Suprapubic skin (tissue), 4 donors: ENCODE measurements at regions not wholly inside any gene's neighbourhood (a gene's known extent, or its start where the extent isn't known, plus 50 kb on each side); places are given as distances from the start of the nearest gene placed in this dataset.

ENCODE experiments used
- DNase-seq, 2 donors: peaks; one replicate each; pipeline ENCODE4 v3.0.0-alpha.2; 2019; ENCODE audit warnings: low spot score in 2 of 2
- H3K27ac ChIP-seq: fragments of 200-600 bp; sonication (generic); one replicate; pipeline ENCODE4 v1.5.1; 2019
- H3K27me3 ChIP-seq: fragments of 200-600 bp; sonication (generic); one replicate; pipeline ENCODE4 v1.5.1; 2019
- H3K36me3 ChIP-seq: fragments of 200-600 bp; sonication (generic); one replicate; pipeline ENCODE4 v1.5.1; 2019
- H3K4me1 ChIP-seq: fragments of 200-600 bp; sonication (generic); one replicate; pipeline ENCODE4 v1.5.1; 2019
- H3K4me3 ChIP-seq: fragments of 200-600 bp; sonication (generic); one replicate; pipeline ENCODE4 v1.5.1; 2019; ENCODE audit warnings: mild to moderate bottlenecking
- H3K9me3 ChIP-seq: fragments of 200-600 bp; sonication (generic); one replicate; pipeline ENCODE4 v1.5.1; 2019
- CTCF ChIP-seq, 2 donors: fragments of 200-600 bp in 1 of 2; fragments of 450-650 bp in 1 of 2; sonication (generic) in 1 of 2; IDR thresholded peaks; one replicate each; pipeline ENCODE4 v1.5.1; 2016 to 2019; ENCODE audit warnings: antibody characterized with exemption in 2 of 2, mild to moderate bottlenecking in 1 of 2, moderate library complexity in 1 of 2
- EP300 ChIP-seq: sonication (generic); formaldehyde crosslinking; IDR thresholded peaks from one replicate; pipeline ENCODE4 v1.6.1; 2017; ENCODE audit warnings: antibody characterized with exemption
- POLR2A ChIP-seq, 2 donors: fragments of 450-650 bp; IDR thresholded peaks; one replicate each; pipeline ENCODE4 v1.6.1; 2017; ENCODE audit warnings: antibody characterized with exemption in 2 of 2, mild to moderate bottlenecking in 2 of 2, moderate library complexity in 2 of 2
- POLR2AphosphoS5 ChIP-seq, 3 donors: sonication (generic); formaldehyde crosslinking; IDR thresholded peaks; one replicate each; pipeline ENCODE4 v1.6.1; 2017; ENCODE audit warnings: antibody characterized with exemption in 3 of 3
- WGBS: methylation state at CpG from one replicate; pipeline ENCODE4 v1.1.5; 2018; 5-methylcytosine and 5-hydroxymethylcytosine counted together

- no peaks in the 10 kb centered on the region for H3K36me3 ChIP-seq
- no peak overlapping the region for H3K27ac ChIP-seq
- H3K9me3 ChIP-seq: no peaks in the 10 kb centered on the region
- TF ChIP-seq CTCF (IDR thresholded peaks at IDR 0.05) (no peak), POLR2A (IDR thresholded peaks at IDR 0.05) (no peak), EP300 (no peak), POLR2AphosphoS5 (IDR thresholded peaks at IDR 0.05) (no peak)
- no peak for DNase-seq
- H3K4me3 ChIP-seq: no peak overlapping the region
- peaks cover 8% of the 10 kb centered on the region for H3K27me3 ChIP-seq
- 94% methylated on average over 4 of the region's 4 CpGs for WGBS
- peaks cover 21% of the 10 kb centered on the region for H3K4me1 ChIP-seq
Observed at GRCh38 chr3:127063916-127064315, 81.0 kb downstream of the PLXNA1 start.

DNA sequence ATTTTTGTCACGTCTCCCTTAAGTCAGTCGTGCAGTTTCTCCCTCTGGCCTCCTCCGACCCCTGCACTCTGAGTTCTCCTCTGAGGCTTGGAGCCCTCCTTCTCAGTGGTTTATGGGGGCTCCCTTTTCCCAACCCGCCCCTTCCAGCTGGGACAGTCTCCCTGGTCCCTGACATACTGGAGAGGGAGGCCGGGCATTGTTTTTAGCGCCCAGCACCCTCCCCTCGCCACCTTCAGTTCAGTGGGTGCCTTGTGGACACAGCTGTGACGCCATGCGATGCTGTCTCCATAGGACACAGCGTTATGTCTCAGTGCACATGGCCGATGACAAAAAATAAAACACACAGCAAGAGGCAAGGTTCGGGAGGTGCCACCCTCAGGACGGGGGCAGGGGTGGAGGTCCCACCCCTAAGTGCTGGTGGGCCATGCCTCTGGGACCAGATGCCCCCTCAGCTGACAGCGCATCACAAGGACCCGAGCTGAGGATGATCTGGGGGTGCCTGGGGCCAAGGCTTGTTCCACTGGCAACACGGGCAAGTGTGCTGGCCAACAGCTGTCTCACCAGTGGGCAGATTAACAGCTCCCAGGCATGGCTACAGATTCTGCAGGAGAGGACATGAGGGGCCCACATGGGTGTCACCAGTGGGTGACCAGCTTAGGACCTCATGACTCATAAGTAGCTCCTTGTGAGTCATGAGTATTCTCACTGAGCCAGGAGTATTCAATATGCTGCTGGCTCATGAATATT lies 81.6 kb downstream of the PLXNA1 start:
- TF ChIP-seq CTCF (IDR thresholded peaks at IDR 0.05) (no peak), EP300 (no peak), POLR2A (IDR thresholded peaks at IDR 0.05) (no peak), POLR2AphosphoS5 (IDR thresholded peaks at IDR 0.05) (no peak)
- Histone ChIP-seq H3K36me3 (no peaks in the 10 kb centered on the region), H3K9me3 (no peaks in the 10 kb centered on the region), H3K4me1 (peaks cover 21% of the 10 kb centered on the region), H3K27me3 (peaks cover 8% of the 10 kb centered on the region), H3K4me3 (no peak overlapping the region), H3K27ac (no peak overlapping the region)
- DNase-seq: no peak
- WGBS: 88% methylated on average over 16 of the region's 16 CpGs

DNA sequence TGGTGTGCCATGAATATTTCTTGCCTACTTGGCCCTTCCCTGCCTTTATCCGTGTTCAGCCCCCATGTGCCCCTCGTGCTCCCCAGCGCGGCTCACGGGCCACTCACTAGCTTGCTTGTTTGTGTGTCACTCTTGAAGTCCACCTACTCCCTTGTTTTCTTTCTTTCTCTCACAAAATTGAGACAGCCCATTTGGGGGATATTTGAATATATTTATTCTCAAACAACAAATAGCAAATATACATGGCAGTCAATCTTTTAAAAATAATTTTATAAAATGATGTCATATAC lies 82.2 kb downstream of the PLXNA1 start:
- no peak for DNase-seq
- Histone ChIP-seq H3K9me3 (no peaks in the 10 kb centered on the region), H3K27me3 (peaks cover 8% of the 10 kb centered on the region), H3K4me1 (peaks cover 26% of the 10 kb centered on the region), H3K36me3 (no peaks in the 10 kb centered on the region), H3K4me3 (no peak overlapping the region), H3K27ac (peak overlapping the region; percentile 62)
- 66% methylated on average over 5 of the region's 5 CpGs for WGBS
- no peak for TF ChIP-seq POLR2AphosphoS5 (IDR thresholded peaks at IDR 0.05)
- no peak for TF ChIP-seq POLR2A (IDR thresholded peaks at IDR 0.05)
- TF ChIP-seq CTCF (IDR thresholded peaks at IDR 0.05): no peak
- no peak for TF ChIP-seq EP300

GRCh38 chr3:127065561-127066290 lies 82.8 kb downstream of the PLXNA1 start:
- peaks cover 33% of the 10 kb centered on the region for H3K4me1 ChIP-seq
- peaks cover 8% of the 10 kb centered on the region for H3K27me3 ChIP-seq
- 42% methylated on average over 11 of the region's 17 CpGs for WGBS
- TF ChIP-seq POLR2AphosphoS5 (IDR thresholded peaks at IDR 0.05) (peak in 2 of 3 donors; percentile 13 to 71), EP300 (no peak)
- DNase-seq: no peak
- no peaks in the 10 kb centered on the region for H3K36me3 ChIP-seq
- H3K27ac ChIP-seq: peak overlapping the region; percentile 62
- H3K4me3 ChIP-seq: no peak overlapping the region
- no peaks in the 10 kb centered on the region for H3K9me3 ChIP-seq

- Histone ChIP-seq H3K36me3 (no peaks in the 10 kb centered on the region), H3K9me3 (no peaks in the 10 kb centered on the region), H3K27me3 (peaks cover 8% of the 10 kb centered on the region), H3K4me1 (peaks cover 39% of the 10 kb centered on the region), H3K4me3 (no peak overlapping the region), H3K27ac (no peak overlapping the region)
- DNase-seq: no peak
- TF ChIP-seq EP300: no peak
- no peak for TF ChIP-seq CTCF (IDR thresholded peaks at IDR 0.05)
- TF ChIP-seq POLR2AphosphoS5 (IDR thresholded peaks at IDR 0.05): no peak
- TF ChIP-seq POLR2A (IDR thresholded peaks at IDR 0.05): no peak
Observed at GRCh38 chr3:127066635-127067034, 83.7 kb downstream of the PLXNA1 start.
